CD14-positive monocyte (primary cell): ENCODE measurements at regions not wholly inside any gene's neighbourhood (a gene's known extent, or its start where the extent isn't known, plus 50 kb on each side); places are given as distances from the start of the nearest gene placed in this dataset.
A peak's percentile ranks its signal among the peaks of the same experiment; 100 is the strongest.

Experiments used
- DNase-seq, 3 donors: peaks; one replicate each; pipeline ENCODE4 v3.0.0-alpha.2; 2011 to 2022
- H2AFZ ChIP-seq: 2 replicates; pipeline ENCODE4 v1.6.0; 2012; ENCODE audit warnings: mild to moderate bottlenecking, low read depth, low read length, inconsistent platforms; ENCODE audit not compliant: insufficient read depth, poor library complexity, severe bottlenecking
- H3K27ac ChIP-seq, 2 donors: 1 replicate in 1 of 2; 2 replicates in 1 of 2; pipeline ENCODE4 v1.5.1; 2012 to 2013; ENCODE audit warnings: low read length in 2 of 2, control low read depth in 1 of 2, inconsistent platforms in 1 of 2, low read depth in 1 of 2, mild to moderate bottlenecking in 1 of 2
- H3K27me3 ChIP-seq, 2 donors: one replicate each; pipeline versions ENCODE4 v1.6.0 to v1.6.1; 2011 to 2013; ENCODE audit warnings: low read length in 2 of 2; ENCODE audit not compliant: control insufficient read depth in 2 of 2, insufficient read depth in 2 of 2
- H3K36me3 ChIP-seq, 2 donors: replicated peaks in 1 of 2; 1 replicate in 1 of 2; 2 replicates in 1 of 2; pipeline versions ENCODE4 v1.5.1 to v1.6.1; 2012 to 2013; ENCODE audit warnings: low read length in 2 of 2, control low read depth in 1 of 2, inconsistent platforms in 1 of 2, mild to moderate bottlenecking in 1 of 2; ENCODE audit not compliant: insufficient read depth in 2 of 2, control insufficient read depth in 1 of 2
- H3K4me1 ChIP-seq, 2 donors: 1 replicate in 1 of 2; 2 replicates in 1 of 2; pipeline versions ENCODE4 v1.5.1 to v1.6.1; 2012 to 2013; ENCODE audit warnings: low read length in 2 of 2, control low read depth in 1 of 2, inconsistent platforms in 1 of 2, mild to moderate bottlenecking in 1 of 2, moderate library complexity in 1 of 2; ENCODE audit not compliant: insufficient read depth in 2 of 2, control insufficient read depth in 1 of 2
- H3K4me2 ChIP-seq: replicated peaks from 2 replicates; pipeline ENCODE3; 2012; ENCODE audit warnings: low read length, moderate library complexity, mild to moderate bottlenecking; ENCODE audit not compliant: poor library complexity, severe bottlenecking; ENCODE audit errors: extremely low read depth
- H3K4me3 ChIP-seq, 3 experiments: fragments of 200-600 bp in 1 of 3; sonication (generic) in 1 of 3; replicated peaks in 1 of 3; 1 replicate in 2 of 3; 2 replicates in 1 of 3; pipeline ENCODE4 v1.5.1; 2011 to 2013; ENCODE audit warnings: low read length in 3 of 3, mild to moderate bottlenecking in 3 of 3, control low read depth in 2 of 3, low read depth in 2 of 3, inconsistent platforms in 1 of 3, moderate library complexity in 1 of 3
- H3K79me2 ChIP-seq: 2 replicates; pipeline ENCODE4 v1.6.0; 2012; ENCODE audit warnings: mild to moderate bottlenecking, control low read depth, inconsistent platforms, low read length, moderate library complexity; ENCODE audit not compliant: insufficient read depth
- H3K9ac ChIP-seq: 2 replicates; pipeline ENCODE4 v1.6.0; 2017; ENCODE audit warnings: low read length, mild to moderate bottlenecking; ENCODE audit not compliant: insufficient read depth, poor library complexity, severe bottlenecking
- H3K9me3 ChIP-seq, 2 donors: replicated peaks in 1 of 2; 1 replicate in 1 of 2; 2 replicates in 1 of 2; pipeline versions ENCODE4 v1.5.1 to v1.6.1; 2012 to 2013; ENCODE audit warnings: low read length in 2 of 2, control low read depth in 1 of 2; ENCODE audit not compliant: control insufficient read depth in 1 of 2, insufficient read depth in 1 of 2
- H4K20me1 ChIP-seq: 2 replicates; pipeline ENCODE4 v1.6.0; 2012; ENCODE audit warnings: mild to moderate bottlenecking, low read length, control low read depth, moderate library complexity; ENCODE audit not compliant: insufficient read depth
- H3K27ac Mint-ChIP-seq, 7 donors: one replicate each; pipeline ENCODE4 v1.8.0; 2020; ENCODE audit warnings: mild to moderate bottlenecking in 7 of 7, mixed read lengths in 7 of 7, moderate library complexity in 6 of 7, inconsistent platforms in 2 of 7
- H3K27me3 Mint-ChIP-seq, 3 donors: one replicate each; pipeline ENCODE4 v1.8.0; 2021 to 2022; ENCODE audit warnings: low read depth in 3 of 3, mild to moderate bottlenecking in 3 of 3, mixed read lengths in 3 of 3, moderate library complexity in 3 of 3, inconsistent platforms in 1 of 3
- H3K36me3 Mint-ChIP-seq, 2 donors: one replicate each; pipeline ENCODE4 v1.8.0; 2020; ENCODE audit warnings: mixed read lengths in 2 of 2, inconsistent platforms in 1 of 2, mild to moderate bottlenecking in 1 of 2
- H3K4me1 Mint-ChIP-seq: one replicate; pipeline ENCODE4 v1.8.0; 2020; ENCODE audit warnings: mild to moderate bottlenecking, mixed read lengths
- H3K4me3 Mint-ChIP-seq, 2 donors: one replicate each; pipeline ENCODE4 v1.8.0; 2020; ENCODE audit warnings: mild to moderate bottlenecking in 2 of 2, mixed read lengths in 2 of 2, moderate library complexity in 1 of 2
- H3K9me3 Mint-ChIP-seq, 7 donors: one replicate each; pipeline ENCODE4 v1.8.0; 2020 to 2022; ENCODE audit warnings: mixed read lengths in 7 of 7, mild to moderate bottlenecking in 6 of 7, moderate library complexity in 6 of 7, inconsistent platforms in 2 of 7
- WGBS: methylation state at CpG from one replicate; pipeline ENCODE4 v1.1.5; 2013; ENCODE audit warnings: missing lambda C conversion rate; ENCODE audit not compliant: insufficient coverage; 5-methylcytosine and 5-hydroxymethylcytosine counted together
- intact Hi-C, 2 donors: fragments of 100-400 bp; cut with micrococcal nuclease; formaldehyde crosslinking; loops; one replicate each; pipeline versions ENCODE4 v1.15.0 to v1.15.1; 2023
- TF ChIP-seq, protein P1 (sequence below): fragments of 200-600 bp; IDR thresholded peaks from one replicate; pipeline ENCODE4 v1.8.0; 2022; ENCODE audit warnings: antibody characterized with exemption, mild to moderate bottlenecking

DNA sequence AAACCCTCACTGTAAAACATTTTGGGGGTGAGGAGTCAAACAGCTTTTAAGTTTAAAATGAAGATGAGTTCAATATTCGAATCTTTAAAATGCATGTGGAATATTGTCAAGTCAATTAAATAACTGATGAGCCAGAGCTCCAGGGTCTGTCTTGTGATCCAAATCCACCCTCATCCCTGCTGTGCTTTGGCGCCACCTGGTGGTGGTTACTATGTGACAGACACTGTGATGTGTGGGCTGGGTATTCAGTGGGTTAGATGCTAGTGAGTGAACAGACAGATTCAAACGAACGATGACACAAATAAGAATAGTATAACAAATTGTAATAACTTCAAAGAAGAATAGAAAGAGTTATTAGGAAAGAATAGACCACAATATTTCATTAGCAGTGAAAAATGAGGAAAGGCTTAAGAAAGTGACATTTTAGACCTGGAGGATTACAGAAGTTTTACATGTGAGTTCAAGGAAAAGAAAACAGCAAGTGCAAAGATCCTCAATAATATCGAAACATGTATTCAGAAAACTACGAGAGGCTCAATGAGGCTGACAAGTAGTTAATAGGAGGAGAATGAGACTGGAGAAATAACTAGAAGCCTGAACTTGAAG, 51.4 kb upstream of the CHSY3 start:
- Histone ChIP-seq H2AFZ (no peak overlapping the region), H3K36me3 (no peaks in the 10 kb centered on the region), H4K20me1 (no peaks in the 10 kb centered on the region), H3K4me2 (no peak overlapping the region), H3K9ac (no peak overlapping the region), H3K9me3 (no peaks in the 10 kb centered on the region), H3K27me3 (no peaks in the 10 kb centered on the region), H3K27ac (no peak overlapping the region), H3K4me3 (no peak overlapping the region), H3K4me1 (no peaks in the 10 kb centered on the region), H3K79me2 (no peaks in the 10 kb centered on the region)
- intact Hi-C loops: loop anchor here in 1 of 2 donors (10.0 kb wide), 1 partner anchor 1638 kb away; no protein-coding TSS in a partner anchor
- TF ChIP-seq, protein P1, sequence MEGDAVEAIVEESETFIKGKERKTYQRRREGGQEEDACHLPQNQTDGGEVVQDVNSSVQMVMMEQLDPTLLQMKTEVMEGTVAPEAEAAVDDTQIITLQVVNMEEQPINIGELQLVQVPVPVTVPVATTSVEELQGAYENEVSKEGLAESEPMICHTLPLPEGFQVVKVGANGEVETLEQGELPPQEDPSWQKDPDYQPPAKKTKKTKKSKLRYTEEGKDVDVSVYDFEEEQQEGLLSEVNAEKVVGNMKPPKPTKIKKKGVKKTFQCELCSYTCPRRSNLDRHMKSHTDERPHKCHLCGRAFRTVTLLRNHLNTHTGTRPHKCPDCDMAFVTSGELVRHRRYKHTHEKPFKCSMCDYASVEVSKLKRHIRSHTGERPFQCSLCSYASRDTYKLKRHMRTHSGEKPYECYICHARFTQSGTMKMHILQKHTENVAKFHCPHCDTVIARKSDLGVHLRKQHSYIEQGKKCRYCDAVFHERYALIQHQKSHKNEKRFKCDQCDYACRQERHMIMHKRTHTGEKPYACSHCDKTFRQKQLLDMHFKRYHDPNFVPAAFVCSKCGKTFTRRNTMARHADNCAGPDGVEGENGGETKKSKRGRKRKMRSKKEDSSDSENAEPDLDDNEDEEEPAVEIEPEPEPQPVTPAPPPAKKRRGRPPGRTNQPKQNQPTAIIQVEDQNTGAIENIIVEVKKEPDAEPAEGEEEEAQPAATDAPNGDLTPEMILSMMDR: peak; percentile 87
- WGBS: no CpG with 5 or more reads among the region's 6 CpGs
- DNase-seq: peak; percentile 18 to 36 (median 19)
- no peak overlapping the region for H3K4me3 Mint-ChIP-seq
- H3K4me1 Mint-ChIP-seq: no peaks in the 10 kb centered on the region
- H3K27me3 Mint-ChIP-seq: peaks cover 0 to 4% (median 0%) of the 10 kb centered on the region in 3 donors
- no peaks in the 10 kb centered on the region for H3K36me3 Mint-ChIP-seq
- no peaks in the 10 kb centered on the region for H3K9me3 Mint-ChIP-seq
- no peak overlapping the region for H3K27ac Mint-ChIP-seq

DNA sequence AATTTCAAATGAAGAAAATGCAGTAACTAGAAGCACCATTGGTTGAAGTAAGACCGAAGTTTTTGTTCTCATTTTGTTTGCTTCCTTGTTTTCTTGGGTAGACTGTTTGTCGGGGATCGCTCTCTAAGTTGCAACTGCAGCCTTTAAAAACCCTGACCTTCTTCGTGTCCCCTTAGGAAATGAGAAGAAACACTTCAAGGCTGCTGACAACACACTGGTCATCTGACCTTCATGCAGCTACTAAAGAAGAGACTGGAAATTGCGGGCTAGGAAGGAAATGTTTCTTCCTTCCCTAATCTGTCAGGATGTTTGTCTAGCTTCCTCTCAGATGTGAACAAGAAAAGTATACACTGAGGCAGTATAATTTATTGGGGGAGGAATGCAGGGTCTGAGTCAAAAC, 50.7 kb upstream of the CHSY3 start:
- intact Hi-C loops: loop anchor here in 1 of 2 donors (10.0 kb wide), 1 partner anchor 1639 kb away; no protein-coding TSS in a partner anchor
- H3K27me3 Mint-ChIP-seq: peaks cover 0 to 4% (median 0%) of the 10 kb centered on the region in 3 donors
- Histone ChIP-seq H3K79me2 (no peaks in the 10 kb centered on the region), H4K20me1 (no peaks in the 10 kb centered on the region), H3K27me3 (no peaks in the 10 kb centered on the region), H3K27ac (no peak overlapping the region), H3K4me1 (no peaks in the 10 kb centered on the region), H3K36me3 (no peaks in the 10 kb centered on the region), H3K4me3 (no peak overlapping the region), H3K9me3 (no peaks in the 10 kb centered on the region), H3K9ac (no peak overlapping the region), H2AFZ (no peak overlapping the region), H3K4me2 (no peak overlapping the region)
- TF ChIP-seq, protein P1: no peak
- H3K4me3 Mint-ChIP-seq: no peak overlapping the region
- no peak overlapping the region for H3K27ac Mint-ChIP-seq
- H3K36me3 Mint-ChIP-seq: no peaks in the 10 kb centered on the region
- DNase-seq: no peak
- WGBS: 89% methylated on average over 3 of the region's 5 CpGs
- H3K9me3 Mint-ChIP-seq: no peaks in the 10 kb centered on the region
- no peaks in the 10 kb centered on the region for H3K4me1 Mint-ChIP-seq
